ENCODE measurements at regions not wholly inside any gene's neighbourhood (a gene's known extent, or its start where the extent isn't known, plus 50 kb on each side); places are given as distances from the start of the nearest gene placed in this dataset.

GRCh38 chr4:117968606-117969005 lies 65.7 kb upstream of the NDST3 start:
- TF ChIP-seq CTCF (IDR thresholded peaks at IDR 0.05) (no peak), POLR2A (IDR thresholded peaks at IDR 0.05) (no peak)

Data from gastroesophageal sphincter (tissue), 3 donors.